GM19438 (cell line): ENCODE measurements at regions not wholly inside any gene's neighbourhood (a gene's known extent, or its start where the extent isn't known, plus 50 kb on each side); places are given as distances from the start of the nearest gene placed in this dataset.
"Not testable (repeated sequence)": the region's sequence is repeated elsewhere in the genome, so short reads cannot be mapped to it uniquely, and the experiment has no call there.

Experiments used
- ATAC-seq: cut with Tn5 transposase; IDR thresholded peaks from one replicate; pipeline ENCODE4 v1.9.1; 2021; ENCODE audit warnings: low read depth; ENCODE audit not compliant: unreplicated experiment

DNA sequence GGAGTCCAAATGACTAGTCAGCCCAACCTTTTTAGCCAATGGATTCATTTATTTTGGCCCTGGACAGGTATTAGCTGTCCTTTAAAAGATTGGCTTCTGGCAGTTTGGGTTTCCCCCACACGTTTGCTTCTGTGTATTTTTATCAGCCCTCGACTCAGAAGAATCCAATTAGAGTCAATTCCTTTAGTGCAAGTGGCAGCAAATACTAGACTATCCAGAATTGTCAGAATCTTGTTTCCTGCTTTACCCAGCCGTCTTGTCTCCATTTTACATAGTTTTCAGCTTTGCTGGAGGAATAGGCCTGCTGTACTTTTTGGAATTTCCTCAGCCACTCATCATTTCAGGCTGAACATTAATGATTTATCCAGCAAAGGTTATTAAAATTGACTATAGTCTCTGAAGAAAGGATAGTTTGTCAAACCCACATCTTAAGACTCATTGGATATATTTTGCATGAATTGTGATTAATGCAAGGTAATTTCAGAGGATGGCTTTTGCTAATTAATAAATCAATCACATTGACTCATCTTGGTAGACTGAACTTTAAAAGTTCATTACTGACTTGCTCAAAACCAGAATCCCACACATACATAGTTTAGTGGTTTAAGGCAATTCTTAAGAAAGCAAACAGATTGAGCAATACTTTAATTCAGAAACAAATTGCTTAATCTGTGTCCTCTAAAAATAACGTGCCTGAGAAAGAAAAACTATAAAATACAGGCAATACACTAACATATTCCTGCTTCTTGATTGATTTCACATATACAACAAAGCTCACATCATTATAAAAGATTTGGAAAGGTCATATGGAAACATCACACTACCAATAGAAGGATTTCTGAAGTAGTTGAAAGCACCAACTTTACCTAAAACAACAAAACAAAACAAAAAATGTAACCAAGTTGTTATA lies 62.9 kb upstream of the ZNF217 start:
- ATAC-seq, result no peak

GRCh38 chr20:53655625-53656292 lies 62.1 kb upstream of the ZNF217 start:
- ATAC-seq, result no peak

GRCh38 chr20:53654932-53655624 lies 61.4 kb upstream of the ZNF217 start:
- no peak for ATAC-seq

DNA sequence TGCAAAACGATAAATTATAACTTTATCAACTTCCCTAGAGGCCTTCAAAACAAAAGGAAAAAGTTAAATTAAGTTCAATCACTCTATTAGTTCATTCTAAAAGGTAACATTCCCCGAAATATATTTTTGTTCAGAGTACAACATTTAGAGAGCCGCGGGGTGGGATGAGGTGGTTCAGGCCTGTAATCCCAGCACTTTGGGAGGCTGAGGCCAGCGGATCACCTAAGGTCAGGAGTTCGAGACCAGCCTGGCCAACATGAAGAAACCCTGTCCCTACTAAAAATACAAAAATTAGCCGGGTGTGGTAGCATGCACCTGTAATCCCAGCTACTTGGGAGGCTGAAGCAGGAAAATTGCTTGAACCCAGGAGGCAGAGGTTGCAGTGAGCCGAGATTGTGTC lies 60.9 kb upstream of the ZNF217 start:
- not testable (repeated sequence) for ATAC-seq

DNA sequence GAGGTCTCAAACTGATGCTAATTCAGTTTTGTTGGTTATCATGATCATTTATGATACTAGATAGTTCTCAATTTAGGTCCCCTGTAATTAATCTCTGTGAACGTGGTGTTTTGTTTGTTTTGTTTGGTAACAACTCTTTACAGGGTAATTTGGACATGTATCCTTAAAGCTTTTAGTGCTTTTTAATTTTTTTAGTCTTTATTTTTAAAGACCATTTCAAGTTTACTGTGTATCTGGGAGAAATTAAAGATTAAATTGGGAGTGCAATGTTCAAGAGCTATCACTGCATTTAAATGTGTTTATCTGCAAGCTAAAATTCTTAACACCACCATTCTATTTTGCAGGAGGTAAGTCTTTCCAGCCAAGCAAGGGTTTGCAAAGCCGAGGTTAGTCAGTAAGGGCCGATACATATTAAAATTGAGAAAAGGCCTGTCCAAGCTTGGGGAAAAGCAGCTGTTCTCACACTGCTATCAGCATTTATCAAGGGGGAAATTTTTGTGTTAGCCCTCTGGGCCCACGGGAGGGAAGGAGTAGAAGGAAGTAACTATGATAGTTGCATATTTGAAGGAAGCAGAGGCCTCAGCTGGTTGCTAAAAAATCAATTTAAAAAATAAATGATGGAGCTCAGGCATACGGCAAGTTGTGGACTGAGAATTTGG lies 59.3 kb upstream of the ZNF217 start:
- ATAC-seq, result no peak

DNA sequence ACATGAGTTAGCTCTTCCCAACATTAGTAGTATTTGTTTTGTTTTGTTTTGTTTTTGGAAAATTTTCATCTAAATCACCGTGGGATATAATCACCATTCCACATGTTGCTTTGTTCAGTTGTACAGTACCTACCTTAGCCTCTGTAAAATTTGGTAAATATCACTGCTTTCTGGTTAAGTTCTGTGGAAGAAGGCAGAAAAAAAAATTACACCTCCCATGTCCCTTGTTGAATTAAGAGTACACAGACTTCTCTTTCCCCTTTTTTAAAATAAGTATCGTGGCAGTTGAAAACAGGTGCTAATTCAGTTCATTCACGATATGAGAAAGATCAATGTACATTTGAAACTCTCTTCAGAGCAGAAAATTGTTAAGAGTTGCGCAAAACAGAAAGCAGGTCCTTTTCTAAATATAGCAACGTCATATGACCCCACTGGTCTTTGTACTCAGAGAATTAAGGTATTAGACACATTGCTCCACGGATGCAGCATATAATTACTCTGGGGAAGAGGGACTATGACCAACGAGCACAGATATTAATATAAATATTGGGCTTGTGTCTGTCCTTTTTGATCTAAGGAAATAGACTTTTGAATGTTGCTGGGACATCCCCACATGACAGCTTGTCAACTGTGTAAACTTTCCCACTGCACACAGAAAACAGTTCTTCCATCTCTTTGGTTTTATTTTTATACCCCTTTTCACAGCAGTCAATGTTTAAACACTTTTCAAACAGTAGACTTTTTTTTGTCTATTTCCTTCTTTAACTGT lies 58.6 kb upstream of the ZNF217 start:
- ATAC-seq, result peak; percentile 60

DNA sequence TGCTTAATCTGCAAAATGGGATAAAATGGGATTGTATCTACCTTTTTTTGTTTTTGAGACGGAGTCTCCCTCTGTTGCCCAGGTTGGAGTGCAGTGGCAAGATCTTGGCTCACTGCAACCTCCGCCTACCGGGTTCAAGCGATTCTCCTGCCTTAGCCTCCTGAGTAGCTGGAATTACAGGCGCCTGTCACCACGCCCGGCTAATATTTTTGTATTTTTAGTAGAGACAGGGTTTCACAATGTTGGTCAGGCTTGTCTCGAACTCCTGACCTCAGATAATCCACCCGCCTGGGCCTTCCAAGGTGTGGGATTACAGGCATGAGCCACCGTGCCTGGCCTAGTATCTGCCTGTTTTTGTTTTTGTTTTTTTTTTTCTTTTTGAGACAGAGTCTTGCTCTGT lies 55.9 kb upstream of the ZNF217 start:
- not testable (repeated sequence) for ATAC-seq

DNA sequence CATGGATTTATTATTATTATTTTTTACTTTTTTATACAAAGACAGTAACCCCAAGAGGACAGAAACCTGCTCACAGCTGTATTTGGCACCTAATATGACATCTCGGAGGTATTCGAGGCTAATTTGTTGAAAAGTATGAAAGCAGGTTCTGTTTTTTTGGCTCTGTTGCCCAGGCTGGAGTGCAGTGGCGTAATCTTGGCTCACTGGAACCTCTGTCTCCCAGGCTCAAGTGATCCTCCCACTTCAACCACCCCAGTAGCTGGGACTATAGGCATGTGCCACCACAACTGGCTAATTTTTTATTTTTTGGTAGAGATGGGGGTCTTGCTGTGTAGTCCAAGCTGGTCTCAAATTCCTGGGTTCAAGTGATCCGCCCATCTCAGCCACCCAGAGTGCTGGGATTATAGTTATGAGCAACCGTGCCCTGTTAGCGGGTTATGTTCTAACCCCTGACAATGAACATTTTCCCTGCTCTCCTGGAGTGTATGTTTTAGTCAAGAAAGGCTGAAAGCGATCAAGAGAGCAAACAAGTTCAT lies 53.7 kb upstream of the ZNF217 start:
- no peak for ATAC-seq

- no peak for ATAC-seq
These were observed 52.9 kb upstream of the ZNF217 start for GRCh38 chr20:53646550-53646949.

DNA sequence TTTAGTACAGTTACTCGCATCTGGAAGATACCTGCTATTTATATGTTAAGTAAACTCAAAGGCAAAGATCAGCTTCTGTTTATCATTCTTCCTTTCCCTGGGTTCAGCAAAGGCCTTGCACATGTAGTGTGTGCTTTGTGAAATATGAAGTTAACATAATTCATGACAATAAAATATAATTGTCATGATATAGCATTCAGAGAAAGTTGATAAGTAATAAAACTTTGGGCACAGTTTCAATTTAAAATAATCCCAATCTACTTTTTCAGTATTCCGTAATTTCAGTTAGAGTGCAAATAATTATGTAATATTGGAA lies 51.9 kb upstream of the ZNF217 start:
- ATAC-seq, result no peak

DNA sequence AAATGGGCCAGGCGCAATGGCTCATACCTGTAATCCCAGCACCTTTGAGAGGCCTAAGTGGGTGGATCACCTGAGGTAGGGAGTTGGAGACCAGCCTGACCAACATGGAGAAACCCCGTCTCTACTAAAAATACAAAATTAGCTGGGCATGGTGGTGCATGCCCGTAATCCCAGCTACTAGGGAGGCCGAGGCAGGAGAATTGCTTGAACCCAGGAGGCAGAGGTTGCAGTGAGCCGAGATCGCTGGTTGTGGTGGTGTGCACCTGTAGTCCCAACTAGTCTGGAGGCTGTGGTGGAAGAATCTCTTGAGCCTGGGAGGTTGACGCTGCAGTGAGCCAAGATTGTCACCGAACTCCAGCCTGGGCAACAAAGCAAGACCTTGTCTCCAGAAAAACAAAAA lies 50.5 kb upstream of the ZNF217 start:
- not testable (repeated sequence) for ATAC-seq
